ENCODE measurements at regions not wholly inside any gene's neighbourhood (a gene's known extent, or its start where the extent isn't known, plus 50 kb on each side); places are given as distances from the start of the nearest gene placed in this dataset.
"Not testable (repeated sequence)": the region's sequence is repeated elsewhere in the genome, so short reads cannot be mapped to it uniquely, and the experiment has no call there.

GRCh38 chr13:99754750-99755149, 216.8 kb downstream of the ZIC5 start:
- not testable (repeated sequence) for TF ChIP-seq CTCF (optimal IDR thresholded peaks at IDR 0.05 in 1 of 3, IDR thresholded peaks at IDR 0.05 in 1 of 3, conservative IDR thresholded peaks at IDR 0.05 in 1 of 3; ENCODE audit: extremely low read depth in 1 of 3, insufficient read depth in 2 of 3, low read length in 3 of 3); EZH2 (IDR thresholded peaks at IDR 0.05; ENCODE audit: low read length)
